SK-N-SH (cell line): ENCODE measurements at regions not wholly inside any gene's neighbourhood (a gene's known extent, or its start where the extent isn't known, plus 50 kb on each side); places are given as distances from the start of the nearest gene placed in this dataset.

ENCODE experiments used
- CTCF ChIA-PET: fragments of 300-600, 350-600 bp; formaldehyde crosslinking; extraction: SDS; loops from one replicate; lab custom pipeline; 2021; lab: Yijun Ruan, JAX
- POLR2A ChIA-PET: fragments of 350-600 bp; sonication (Branson Sonifier 250); formaldehyde crosslinking; extraction: SDS; loops from one replicate; lab custom pipeline; 2020; ENCODE audit warnings: antibody characterized with exemption, inconsistent platforms; lab: Yijun Ruan, JAX
- DNase-seq: peaks from one replicate; pipeline ENCODE4 v3.0.0; 2012
- H2AFZ ChIP-seq: fragments of 200-600 bp; sonication (generic); 2 replicates; pipeline ENCODE4 v1.8.1; 2016; ENCODE audit warnings: antibody characterized with exemption, mild to moderate bottlenecking, low read depth
- H3F3A ChIP-seq: fragments of 200-600 bp; sonication (generic); replicated peaks from 2 replicates; pipeline ENCODE3; 2016; ENCODE audit warnings: antibody characterized with exemption, mild to moderate bottlenecking; ENCODE audit not compliant: insufficient read depth
- H3K27ac ChIP-seq, 2 experiments: fragments of 200-500 bp in 1 of 2; fragments of 200-600 bp in 1 of 2; sonication (Bioruptor generic) in 1 of 2; sonication (generic), shearing (Covaris generic) in 1 of 2; 2 replicates each; pipeline versions ENCODE4 v1.5.1 to v1.6.1; 2014 to 2016; ENCODE audit warnings: low read depth in 2 of 2, inconsistent platforms in 1 of 2, low read length in 1 of 2, mild to moderate bottlenecking in 1 of 2, mixed read lengths in 1 of 2
- H3K27me3 ChIP-seq: fragments of 200-600 bp; sonication (generic), shearing (Covaris generic); 2 replicates; pipeline ENCODE4 v1.6.1; 2016; ENCODE audit warnings: mixed run types; ENCODE audit not compliant: insufficient read depth
- H3K36me3 ChIP-seq, 2 experiments: fragments of 200-500 bp in 1 of 2; fragments of 200-600 bp in 1 of 2; sonication (Bioruptor generic) in 1 of 2; sonication (generic) in 1 of 2; replicated peaks in 1 of 2; 2 replicates each; pipeline versions ENCODE3 to v1.5.1; 2014 to 2016; ENCODE audit warnings: low read length in 1 of 2, mild to moderate bottlenecking in 1 of 2; ENCODE audit not compliant: insufficient read depth in 2 of 2, control insufficient read depth in 1 of 2
- H3K4me1 ChIP-seq, 2 experiments: fragments of 200-500 bp in 1 of 2; fragments of 200-600 bp in 1 of 2; sonication (Bioruptor generic) in 1 of 2; sonication (generic), shearing (Covaris generic) in 1 of 2; 2 replicates each; pipeline versions ENCODE4 v1.5.1 to v1.6.1; 2014 to 2016; ENCODE audit warnings: low read depth in 1 of 2, low read length in 1 of 2, mixed run types in 1 of 2; ENCODE audit not compliant: insufficient read depth in 2 of 2, control insufficient read depth in 1 of 2
- H3K4me2 ChIP-seq: fragments of 200-600 bp; sonication (generic), shearing (Covaris generic); 2 replicates; pipeline ENCODE4 v1.6.1; 2017; ENCODE audit warnings: mixed run types
- H3K4me3 ChIP-seq, 2 experiments: fragments of 200-500 bp in 1 of 2; fragments of 200-600 bp in 1 of 2; sonication (Bioruptor generic) in 1 of 2; sonication (generic), shearing (Covaris generic) in 1 of 2; 2 replicates each; pipeline versions ENCODE4 v1.5.1 to v1.8.1; 2014 to 2016; ENCODE audit warnings: low read depth in 2 of 2, inconsistent platforms in 1 of 2, low read length in 1 of 2, mild to moderate bottlenecking in 1 of 2, mixed read lengths in 1 of 2, moderate library complexity in 1 of 2
- H3K79me2 ChIP-seq: fragments of 200-600 bp; sonication (generic); 2 replicates; pipeline ENCODE4 v1.8.1; 2017; ENCODE audit warnings: mild to moderate bottlenecking; ENCODE audit not compliant: insufficient read depth
- H3K9ac ChIP-seq: fragments of 200-600 bp; sonication (generic); 2 replicates; pipeline ENCODE4 v1.6.1; 2017; ENCODE audit warnings: mixed run types
- H3K9me2 ChIP-seq: fragments of 200-600 bp; sonication (generic); 2 replicates; pipeline ENCODE4 v1.6.1; 2017; ENCODE audit warnings: mixed run types
- H3K9me3 ChIP-seq: fragments of 200-600 bp; sonication (generic); 2 replicates; pipeline ENCODE4 v1.6.1; 2017; ENCODE audit warnings: mixed run types, mild to moderate bottlenecking, moderate library complexity
- H4K20me1 ChIP-seq: fragments of 200-600 bp; sonication (generic); 2 replicates; pipeline ENCODE4 v1.6.1; 2017; ENCODE audit warnings: mild to moderate bottlenecking, mixed run types; ENCODE audit not compliant: insufficient read depth
- CTCF ChIP-seq: fragments of 200-600 bp; sonication (generic); IDR thresholded peaks from 2 replicates; pipeline ENCODE4 v1.6.1; 2017; ENCODE audit warnings: antibody characterized with exemption, mild to moderate bottlenecking, moderate library complexity
- FOXJ3 ChIP-seq: sonication (generic); formaldehyde crosslinking; IDR thresholded peaks from 2 replicates; pipeline ENCODE4 v1.5.1; 2020; ENCODE audit warnings: mild to moderate bottlenecking, missing genetic modification reagents
- FOXM1 ChIP-seq: IDR thresholded peaks from 2 replicates; pipeline ENCODE4 v1.4.0; 2012; ENCODE audit warnings: low read depth, mild to moderate bottlenecking
- GATA2 ChIP-seq: sonication (generic); formaldehyde crosslinking; IDR thresholded peaks from 2 replicates; pipeline ENCODE4 v1.5.0; 2020; ENCODE audit warnings: mild to moderate bottlenecking, missing genetic modification reagents
- IRF3 ChIP-seq: fragments of 150-350 bp; IDR thresholded peaks from 2 replicates; pipeline ENCODE4 v1.6.1; 2016; ENCODE audit warnings: mild to moderate bottlenecking, low read depth, low read length
- MEF2A ChIP-seq: IDR thresholded peaks from 2 replicates; pipeline ENCODE4 v1.4.0; 2012; ENCODE audit warnings: low read depth, borderline replicate concordance
- RCOR1 ChIP-seq: fragments of 150-350 bp; IDR thresholded peaks from 2 replicates; pipeline ENCODE4 v1.6.1; 2017; ENCODE audit warnings: antibody characterized with exemption, low read length
- TEAD4 ChIP-seq: IDR thresholded peaks from 2 replicates; pipeline ENCODE4 v1.4.0; 2012; ENCODE audit warnings: mild to moderate bottlenecking, borderline replicate concordance; ENCODE audit not compliant: insufficient read depth
- YY1 ChIP-seq: IDR thresholded peaks from 2 replicates; pipeline ENCODE4 v1.4.0; 2012; ENCODE audit warnings: low read depth, mild to moderate bottlenecking
- ZBTB33 ChIP-seq: IDR thresholded peaks from 2 replicates; pipeline ENCODE4 v1.4.0; 2012; ENCODE audit warnings: low read depth, borderline replicate concordance
- WGBS: methylation state at CpG from one replicate; pipeline ENCODE4 v1.1.6; 2017; ENCODE audit warnings: low lambda C conversion rate; 5-methylcytosine and 5-hydroxymethylcytosine counted together
- TF ChIP-seq, protein P1 (sequence below): IDR thresholded peaks from 2 replicates; pipeline ENCODE4 v1.6.1; 2012; ENCODE audit warnings: mild to moderate bottlenecking, low read depth, low read length, moderate library complexity

DNA sequence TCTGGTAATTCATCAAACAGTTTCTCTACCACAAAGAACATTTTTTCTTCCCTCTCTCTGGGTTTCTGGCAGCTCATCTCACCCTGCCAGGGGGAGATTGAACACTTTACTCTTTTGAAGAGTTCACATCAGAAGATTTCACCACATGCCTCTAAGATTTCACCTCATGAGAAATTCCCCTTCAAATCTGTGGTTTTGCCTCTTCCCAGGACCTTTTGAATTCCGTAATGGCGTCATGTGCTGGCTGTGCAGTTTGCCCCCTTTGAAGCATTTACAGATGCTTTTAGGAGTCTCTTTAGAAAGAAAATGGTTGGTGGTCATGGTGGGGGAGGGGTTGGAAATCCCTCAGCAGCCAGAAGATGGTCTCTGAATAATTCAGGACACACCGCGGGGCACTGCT is 486.1 kb downstream of the QKI start:
- no peaks in the 10 kb centered on the region for H3K36me3 ChIP-seq
- ChIA-PET CTCF (no interaction called here), POLR2A (no interaction called here)
- no peaks in the 10 kb centered on the region for H3K9me3 ChIP-seq
- no peaks in the 10 kb centered on the region for H3K79me2 ChIP-seq
- no peak for DNase-seq
- H3K27me3 ChIP-seq: no peaks in the 10 kb centered on the region
- H3K9ac ChIP-seq: no peak overlapping the region
- H3K4me3 ChIP-seq: no peak overlapping the region
- TF ChIP-seq CTCF (no peak), GATA2 (CRISPR knock-in tag) (no peak), RCOR1 (no peak), FOXJ3 (CRISPR knock-in tag) (no peak), MEF2A (no peak), YY1 (no peak), TEAD4 (no peak), IRF3 (no peak), FOXM1 (no peak), ZBTB33 (no peak)
- TF ChIP-seq, protein P1, sequence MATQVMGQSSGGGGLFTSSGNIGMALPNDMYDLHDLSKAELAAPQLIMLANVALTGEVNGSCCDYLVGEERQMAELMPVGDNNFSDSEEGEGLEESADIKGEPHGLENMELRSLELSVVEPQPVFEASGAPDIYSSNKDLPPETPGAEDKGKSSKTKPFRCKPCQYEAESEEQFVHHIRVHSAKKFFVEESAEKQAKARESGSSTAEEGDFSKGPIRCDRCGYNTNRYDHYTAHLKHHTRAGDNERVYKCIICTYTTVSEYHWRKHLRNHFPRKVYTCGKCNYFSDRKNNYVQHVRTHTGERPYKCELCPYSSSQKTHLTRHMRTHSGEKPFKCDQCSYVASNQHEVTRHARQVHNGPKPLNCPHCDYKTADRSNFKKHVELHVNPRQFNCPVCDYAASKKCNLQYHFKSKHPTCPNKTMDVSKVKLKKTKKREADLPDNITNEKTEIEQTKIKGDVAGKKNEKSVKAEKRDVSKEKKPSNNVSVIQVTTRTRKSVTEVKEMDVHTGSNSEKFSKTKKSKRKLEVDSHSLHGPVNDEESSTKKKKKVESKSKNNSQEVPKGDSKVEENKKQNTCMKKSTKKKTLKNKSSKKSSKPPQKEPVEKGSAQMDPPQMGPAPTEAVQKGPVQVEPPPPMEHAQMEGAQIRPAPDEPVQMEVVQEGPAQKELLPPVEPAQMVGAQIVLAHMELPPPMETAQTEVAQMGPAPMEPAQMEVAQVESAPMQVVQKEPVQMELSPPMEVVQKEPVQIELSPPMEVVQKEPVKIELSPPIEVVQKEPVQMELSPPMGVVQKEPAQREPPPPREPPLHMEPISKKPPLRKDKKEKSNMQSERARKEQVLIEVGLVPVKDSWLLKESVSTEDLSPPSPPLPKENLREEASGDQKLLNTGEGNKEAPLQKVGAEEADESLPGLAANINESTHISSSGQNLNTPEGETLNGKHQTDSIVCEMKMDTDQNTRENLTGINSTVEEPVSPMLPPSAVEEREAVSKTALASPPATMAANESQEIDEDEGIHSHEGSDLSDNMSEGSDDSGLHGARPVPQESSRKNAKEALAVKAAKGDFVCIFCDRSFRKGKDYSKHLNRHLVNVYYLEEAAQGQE: no peak
- no peaks in the 10 kb centered on the region for H3K4me1 ChIP-seq
- H2AFZ ChIP-seq: no peak overlapping the region
- H3K9me2 ChIP-seq: no peaks in the 10 kb centered on the region
- no peak overlapping the region for H3K4me2 ChIP-seq
- no peaks in the 10 kb centered on the region for H4K20me1 ChIP-seq
- 53% methylated on average over 4 of the region's 4 CpGs for WGBS
- H3K27ac ChIP-seq: no peak overlapping the region
- H3F3A ChIP-seq: no peaks in the 10 kb centered on the region
